A673 (cell line): ENCODE measurements at regions not wholly inside any gene's neighbourhood (a gene's known extent, or its start where the extent isn't known, plus 50 kb on each side); places are given as distances from the start of the nearest gene placed in this dataset.

ENCODE experiments used
- CTCF ChIP-seq: fragments of 300-800, 200-600 bp; sonication (generic); conservative IDR thresholded peaks from 2 replicates; pipeline ENCODE4 v1.5.1; 2017; ENCODE audit warnings: low read depth, mild to moderate bottlenecking, antibody characterized with exemption, low read length, moderate library complexity, mixed read lengths
- EZH2 ChIP-seq: fragments of 200-600 bp; sonication (generic); IDR thresholded peaks from 2 replicates; pipeline ENCODE4 v1.6.1; 2017; ENCODE audit warnings: borderline replicate concordance, low read depth, mild to moderate bottlenecking, mixed read lengths, antibody characterized with exemption, low read length; ENCODE audit not compliant: poor library complexity, severe bottlenecking

GRCh38 chr1:76690766-76691165 is 176.5 kb upstream of the ST6GALNAC5 start:
- TF ChIP-seq EZH2 (no peak), CTCF (no peak)
